GM18907 (cell line): ENCODE measurements at regions not wholly inside any gene's neighbourhood (a gene's known extent, or its start where the extent isn't known, plus 50 kb on each side); places are given as distances from the start of the nearest gene placed in this dataset.
"Not testable (repeated sequence)": the region's sequence is repeated elsewhere in the genome, so short reads cannot be mapped to it uniquely, and the experiment has no call there.

Experiments
- ATAC-seq: cut with Tn5 transposase; IDR thresholded peaks from one replicate; pipeline ENCODE4 v1.9.1; 2021; ENCODE audit warnings: mild to moderate bottlenecking, moderate library complexity; ENCODE audit not compliant: unreplicated experiment

DNA sequence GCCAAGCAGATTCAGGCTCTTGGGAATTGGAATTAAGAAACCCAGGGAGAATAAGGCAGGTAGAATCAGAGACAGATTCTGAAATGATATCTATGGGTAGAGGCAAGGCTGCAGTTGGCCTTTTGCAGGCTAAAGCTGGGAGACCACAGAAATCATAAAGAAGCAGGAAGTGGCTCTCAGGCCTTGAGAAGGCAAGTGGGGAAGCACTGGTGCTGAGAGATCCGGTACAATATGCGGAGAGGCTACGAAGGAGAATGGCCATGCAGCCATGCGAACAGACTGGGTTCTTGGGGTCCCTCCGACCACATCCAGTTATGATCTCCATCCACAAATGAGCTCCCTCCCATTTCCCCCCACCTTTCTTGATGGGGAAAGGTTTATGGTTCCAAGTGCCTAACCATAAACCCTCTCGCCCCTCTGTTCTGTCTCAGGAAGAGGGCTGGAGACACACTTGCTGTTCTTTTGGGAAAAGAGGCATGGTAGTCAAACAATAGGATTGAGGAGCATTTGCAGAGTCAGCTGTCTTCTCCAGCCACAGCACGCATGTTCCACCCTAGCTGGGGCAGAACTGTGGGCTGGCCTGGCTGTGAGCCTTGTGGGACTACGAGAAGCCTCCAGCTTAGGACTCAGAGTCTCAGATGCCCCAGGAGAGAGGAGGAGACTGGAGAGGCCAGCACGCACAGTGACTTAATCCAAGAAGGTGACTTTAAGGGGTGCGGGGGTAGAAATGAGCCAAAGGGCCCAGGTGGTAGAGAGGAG lies 99.6 kb downstream of the RPLP1 start:
- ATAC-seq: no peak

DNA sequence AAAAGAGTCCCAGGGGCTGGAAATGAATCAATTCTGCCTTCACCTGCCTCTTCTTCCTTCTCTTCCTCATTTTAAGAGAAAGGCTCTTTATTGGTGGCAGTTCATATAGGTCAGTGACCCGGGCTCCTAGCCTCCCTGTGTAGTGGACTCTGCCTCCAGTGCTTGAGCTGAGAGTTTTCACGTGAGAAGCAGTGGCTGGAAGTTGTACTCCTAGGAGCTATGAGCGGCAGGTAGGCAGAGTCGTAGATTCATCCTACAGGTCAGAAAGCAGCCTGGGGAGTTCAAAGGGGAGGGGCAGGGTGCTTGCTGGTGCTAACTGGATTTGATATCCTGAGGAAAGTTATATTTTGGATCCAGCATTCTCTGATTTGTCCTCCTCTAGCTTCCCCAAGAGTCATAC lies 101.1 kb downstream of the RPLP1 start:
- ATAC-seq: no peak

DNA sequence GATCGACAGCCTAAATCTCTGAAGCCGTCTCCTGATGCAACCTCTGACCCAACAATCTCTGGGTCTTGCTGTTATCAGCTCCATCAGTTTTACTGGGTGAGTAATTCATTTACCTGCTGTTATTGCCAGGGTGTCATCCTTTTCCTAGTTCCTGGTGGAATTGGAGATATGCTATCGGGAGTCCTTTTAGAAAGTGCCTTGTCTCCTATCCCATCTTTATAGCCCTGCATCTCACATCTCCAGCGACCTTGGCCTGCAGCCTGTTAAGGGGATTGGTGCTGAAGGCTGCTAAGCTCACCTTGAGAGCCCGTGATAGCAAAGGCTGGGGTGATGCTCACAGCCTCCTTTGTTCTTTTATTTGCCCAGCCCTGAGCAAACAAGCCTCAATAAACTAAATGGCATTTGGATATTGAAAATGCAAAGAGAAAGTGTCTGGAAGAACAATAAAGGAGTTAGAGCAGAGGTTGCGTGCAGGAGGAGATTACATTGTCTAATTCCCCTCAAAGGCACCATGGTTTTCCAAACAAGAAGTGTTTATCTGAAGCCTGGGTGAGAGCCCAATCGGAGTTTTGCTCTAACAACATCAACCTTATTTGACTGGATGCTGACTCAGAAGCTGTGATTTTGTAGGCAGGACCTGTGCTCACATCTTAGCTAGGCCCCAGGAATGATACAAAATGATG lies 101.8 kb downstream of the RPLP1 start:
- ATAC-seq: no peak

DNA sequence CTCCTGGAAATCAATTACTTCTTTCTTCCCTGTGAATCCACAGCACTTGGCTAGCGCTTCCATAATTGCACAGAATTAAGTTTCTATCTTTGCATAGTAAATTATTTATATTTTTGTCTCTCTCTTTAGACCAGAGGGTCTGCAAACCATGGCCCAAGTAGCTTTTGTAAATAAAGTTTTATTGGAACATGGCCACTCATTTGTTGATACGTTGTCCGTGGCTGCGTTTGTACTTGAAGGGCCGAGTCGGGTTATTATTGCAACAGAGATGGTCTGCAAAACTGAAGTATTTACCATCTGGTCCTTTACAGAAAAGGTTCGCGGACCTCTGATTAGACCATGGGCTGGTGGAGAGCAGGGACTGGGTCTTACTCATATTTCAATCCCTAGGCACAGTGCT lies 102.5 kb downstream of the RPLP1 start:
- ATAC-seq: no peak

DNA sequence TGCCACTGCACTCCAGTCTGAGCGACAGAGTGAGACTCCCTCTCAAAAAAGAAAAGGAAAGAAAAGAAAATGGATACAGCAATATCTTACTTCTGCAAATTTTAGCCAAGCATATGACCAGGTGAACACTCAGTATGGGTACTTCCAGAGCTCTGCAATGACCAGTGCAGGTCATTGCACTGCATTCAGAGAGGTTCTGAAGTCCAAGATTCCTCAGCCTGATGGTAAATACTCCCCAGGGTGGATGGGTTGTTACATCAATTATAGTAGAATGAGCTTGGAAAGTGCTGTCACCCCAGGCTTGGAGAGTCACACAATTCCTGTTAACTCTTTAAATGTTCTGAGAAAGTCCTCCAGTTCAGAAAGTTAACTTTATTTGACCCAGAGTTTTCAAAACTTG lies 103.7 kb downstream of the RPLP1 start:
- ATAC-seq: no peak

DNA sequence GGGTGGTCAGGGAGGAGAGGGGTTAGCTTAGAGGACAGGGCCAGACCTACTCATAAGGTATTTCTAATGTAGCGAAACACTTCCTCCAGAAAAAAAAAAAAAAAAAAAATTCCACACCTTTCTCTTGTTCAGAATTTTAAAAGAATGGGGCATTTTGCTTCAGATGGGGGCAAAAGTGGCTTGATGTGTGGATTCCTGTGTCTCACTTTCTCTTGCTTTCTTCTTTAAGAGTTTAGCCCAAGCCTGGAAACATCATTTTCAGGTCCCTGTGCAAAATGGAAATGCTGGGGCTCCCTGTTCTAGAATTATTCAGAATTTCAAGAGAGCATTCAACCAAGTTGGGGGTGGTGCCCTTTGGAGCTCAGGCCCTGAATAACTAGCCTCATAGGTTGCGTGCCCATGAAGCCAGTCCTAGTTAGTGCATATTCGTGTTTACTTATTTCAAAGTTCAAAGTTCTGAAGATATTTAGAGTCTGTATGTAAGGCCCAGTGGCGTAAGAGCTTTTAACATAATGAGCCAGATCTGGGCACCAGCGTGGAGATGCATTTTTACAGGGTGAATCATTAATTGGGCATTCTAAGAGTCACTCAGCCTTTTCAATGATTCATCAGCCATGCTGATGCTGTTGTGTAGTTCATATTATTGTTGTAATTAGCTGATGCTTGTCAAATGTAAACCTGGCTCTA lies 104.5 kb downstream of the RPLP1 start:
- no peak for ATAC-seq

DNA sequence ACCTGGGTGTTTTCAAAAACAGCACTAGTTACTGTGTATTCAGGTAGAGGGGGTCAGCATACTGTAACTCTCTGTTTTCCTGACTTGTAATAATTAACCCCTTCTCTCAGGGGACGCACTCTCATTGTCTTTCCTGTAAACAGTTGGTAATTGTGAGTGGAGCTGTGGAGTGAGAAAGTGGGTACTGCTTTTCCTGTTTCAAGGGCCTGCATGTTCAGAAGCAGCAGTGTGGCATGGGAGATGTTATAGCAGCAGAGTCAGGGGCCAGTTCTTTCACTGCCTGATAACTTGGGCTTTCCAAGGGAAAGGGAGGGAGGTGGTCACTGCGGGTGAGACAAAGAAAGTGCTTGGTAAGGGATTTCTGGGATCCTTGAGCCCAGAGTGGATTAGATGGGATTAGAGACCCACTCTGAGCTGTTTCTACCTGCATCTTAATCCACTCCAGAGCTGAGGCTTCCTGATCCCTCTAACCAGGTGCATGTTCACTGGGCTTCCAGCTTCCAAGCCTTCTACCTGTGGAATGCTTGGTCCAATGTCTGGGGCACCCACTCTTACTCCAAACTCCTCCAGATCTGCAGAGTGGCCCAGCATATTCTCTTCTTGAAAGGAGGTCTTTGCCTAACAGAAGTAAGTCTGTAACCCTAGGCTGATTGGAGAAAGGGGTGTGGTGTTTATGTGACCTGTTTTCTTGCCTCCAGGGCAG lies 105.2 kb downstream of the RPLP1 start:
- ATAC-seq: no peak

DNA sequence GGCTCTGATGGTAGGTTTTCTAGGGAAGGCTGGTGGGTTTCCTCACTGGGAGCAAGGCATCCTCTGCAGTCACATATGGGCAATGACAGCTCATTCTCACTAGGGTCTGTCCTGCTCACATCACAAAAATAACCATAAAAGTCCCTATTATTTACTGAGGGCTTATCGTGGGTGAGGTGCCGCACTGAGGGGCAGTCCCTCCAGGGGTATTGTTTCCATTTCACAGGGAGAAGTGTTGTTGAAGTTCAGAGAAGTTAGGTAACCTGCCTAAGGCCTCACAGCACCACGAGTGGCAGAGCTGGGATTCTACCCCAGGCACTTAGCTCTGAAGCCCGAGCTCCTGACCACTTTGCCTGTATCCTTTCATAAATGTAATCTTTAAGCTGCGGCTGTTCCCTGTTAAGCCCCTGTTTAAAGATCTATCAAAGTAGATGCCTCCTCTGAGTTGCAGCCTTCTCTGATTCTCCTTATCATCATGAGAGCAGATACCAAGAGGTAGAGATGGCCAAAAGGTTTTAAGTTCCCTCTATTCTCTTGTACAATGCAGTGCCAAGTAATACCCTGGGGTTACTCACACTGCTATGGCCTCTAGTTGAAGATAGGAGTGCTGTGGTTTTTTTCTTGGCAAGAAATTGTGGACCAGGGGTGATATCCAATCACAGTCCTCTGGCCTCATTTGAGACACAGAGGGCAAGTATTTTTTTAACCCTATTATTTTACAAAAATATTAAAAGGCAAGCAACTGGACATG lies 107.0 kb downstream of the RPLP1 start:
- no peak for ATAC-seq

DNA sequence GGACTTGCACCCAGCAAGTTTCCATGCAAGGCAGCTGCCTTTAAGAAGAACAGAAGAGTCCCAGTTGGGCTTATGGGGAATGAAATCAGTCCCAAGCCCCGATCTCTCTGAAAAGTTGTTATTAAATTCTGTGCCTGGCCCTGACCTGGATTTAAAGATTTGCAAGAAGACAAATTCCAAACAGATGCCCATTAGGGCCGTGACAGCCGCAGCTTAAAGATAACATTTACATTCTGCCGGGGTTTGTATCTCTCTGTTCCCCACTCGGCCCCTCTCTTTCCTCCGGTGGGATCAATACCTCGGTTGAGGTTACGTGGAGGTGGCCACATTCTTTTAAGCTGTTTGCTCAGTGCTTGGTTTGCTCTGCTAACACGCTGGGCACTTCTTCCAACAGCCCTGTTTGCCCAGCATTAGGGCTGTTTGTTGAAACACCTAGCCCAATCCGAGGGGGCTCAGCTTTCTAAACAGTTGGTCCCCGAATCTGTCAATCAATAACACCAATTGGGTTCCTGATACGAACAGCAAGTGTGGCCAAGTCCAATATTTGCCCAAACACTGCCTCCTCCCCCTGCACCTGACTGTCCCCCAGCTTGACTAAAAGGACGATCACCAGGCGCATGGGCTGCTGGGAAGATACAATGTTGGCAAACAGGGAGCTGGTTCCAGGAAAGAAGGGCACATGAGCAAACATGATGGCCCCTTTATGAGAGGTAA lies 108.6 kb downstream of the RPLP1 start:
- no peak for ATAC-seq

DNA sequence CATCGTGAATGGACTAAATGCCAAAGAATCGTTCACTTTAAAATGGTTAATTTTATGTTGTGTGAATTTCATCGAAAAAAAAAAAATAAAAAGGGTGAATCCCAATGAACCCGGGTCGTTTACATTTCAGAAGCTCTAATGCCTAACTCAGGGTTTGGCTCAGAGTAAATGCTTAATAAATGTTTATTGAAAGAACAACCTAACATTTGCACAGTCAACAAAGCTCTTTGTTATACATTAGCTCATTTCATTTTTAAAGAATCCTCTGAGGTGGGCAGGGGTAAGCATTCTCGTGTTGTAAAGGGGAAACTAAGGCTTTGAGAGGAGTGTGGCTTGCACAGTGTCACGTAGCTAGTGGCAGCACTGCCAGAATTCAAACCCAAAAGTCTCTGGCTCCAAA lies 109.5 kb downstream of the RPLP1 start:
- no peak for ATAC-seq

DNA sequence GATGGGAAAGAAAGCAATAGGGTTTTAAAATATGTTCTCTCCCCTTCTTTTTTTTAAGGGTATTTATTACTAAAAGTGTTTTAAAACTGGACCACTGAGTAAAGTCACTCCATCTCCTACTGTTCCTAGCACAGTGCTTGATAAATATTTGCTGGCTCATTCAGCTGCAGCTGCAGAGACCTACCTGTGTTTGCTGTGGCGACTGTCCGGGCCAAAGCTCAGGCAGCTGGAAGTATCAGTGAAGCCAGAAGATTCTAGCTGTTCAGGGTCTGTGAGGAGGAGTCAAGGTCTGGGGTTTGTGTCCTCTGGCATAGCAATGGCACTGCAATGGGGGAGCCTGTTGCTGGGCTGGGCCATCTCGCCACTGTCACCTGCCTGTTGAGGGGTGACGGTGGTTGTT lies 109.9 kb downstream of the RPLP1 start:
- ATAC-seq: no peak

DNA sequence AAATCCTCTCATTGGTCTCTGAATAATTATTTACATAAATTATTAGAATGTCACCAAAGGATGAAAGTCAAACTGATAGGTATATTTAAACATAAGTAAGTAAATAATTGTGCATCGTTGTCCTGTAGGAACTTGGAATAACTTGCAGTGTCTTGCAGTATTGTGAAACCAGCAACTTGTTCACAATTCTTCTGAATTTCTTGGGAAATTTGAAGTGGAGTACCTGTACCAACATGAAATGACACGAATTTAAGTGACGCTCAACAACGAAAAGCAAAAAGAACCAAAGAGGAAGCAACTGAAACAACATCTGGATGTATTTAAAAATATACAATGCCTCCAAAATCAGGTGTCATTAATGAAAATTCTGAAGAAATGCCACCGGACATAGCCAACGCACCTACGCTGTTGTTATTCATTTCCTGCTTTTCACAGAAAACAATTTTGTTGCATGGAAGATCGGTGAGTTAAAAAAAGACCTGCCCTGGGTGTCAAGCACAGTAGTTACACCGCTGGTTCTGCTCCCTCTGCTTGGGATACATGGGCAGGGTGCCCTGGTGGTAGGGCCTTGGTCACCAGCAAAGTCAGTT lies 112.5 kb downstream of the RPLP1 start:
- no peak for ATAC-seq

DNA sequence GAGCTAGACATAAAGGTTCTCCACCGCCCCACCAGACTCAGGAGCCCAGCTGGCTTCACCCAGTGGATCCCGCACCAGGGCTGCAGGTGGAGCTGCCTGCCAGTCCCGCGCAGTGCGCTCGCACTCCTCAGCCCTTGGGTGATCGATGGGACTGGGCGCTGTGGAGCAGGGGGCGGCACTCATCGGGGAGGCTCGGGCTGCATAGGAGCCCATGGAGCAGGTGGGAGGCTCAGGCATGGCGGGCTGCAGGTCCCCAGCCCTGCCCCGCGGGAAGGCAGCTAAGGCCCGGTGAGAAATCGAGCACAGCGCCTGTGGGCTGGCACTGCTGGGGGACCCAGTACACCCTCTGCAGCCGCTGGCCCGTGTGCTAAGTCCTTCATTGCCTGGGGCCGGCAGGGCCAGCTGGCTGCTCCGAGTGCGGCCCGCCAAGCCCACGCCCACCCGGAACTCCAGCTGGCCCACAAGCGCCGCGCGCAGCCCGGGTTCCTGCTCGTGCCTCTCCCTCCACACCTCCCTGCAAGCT lies 114.7 kb downstream of the RPLP1 start:
- not testable (repeated sequence) for ATAC-seq

DNA sequence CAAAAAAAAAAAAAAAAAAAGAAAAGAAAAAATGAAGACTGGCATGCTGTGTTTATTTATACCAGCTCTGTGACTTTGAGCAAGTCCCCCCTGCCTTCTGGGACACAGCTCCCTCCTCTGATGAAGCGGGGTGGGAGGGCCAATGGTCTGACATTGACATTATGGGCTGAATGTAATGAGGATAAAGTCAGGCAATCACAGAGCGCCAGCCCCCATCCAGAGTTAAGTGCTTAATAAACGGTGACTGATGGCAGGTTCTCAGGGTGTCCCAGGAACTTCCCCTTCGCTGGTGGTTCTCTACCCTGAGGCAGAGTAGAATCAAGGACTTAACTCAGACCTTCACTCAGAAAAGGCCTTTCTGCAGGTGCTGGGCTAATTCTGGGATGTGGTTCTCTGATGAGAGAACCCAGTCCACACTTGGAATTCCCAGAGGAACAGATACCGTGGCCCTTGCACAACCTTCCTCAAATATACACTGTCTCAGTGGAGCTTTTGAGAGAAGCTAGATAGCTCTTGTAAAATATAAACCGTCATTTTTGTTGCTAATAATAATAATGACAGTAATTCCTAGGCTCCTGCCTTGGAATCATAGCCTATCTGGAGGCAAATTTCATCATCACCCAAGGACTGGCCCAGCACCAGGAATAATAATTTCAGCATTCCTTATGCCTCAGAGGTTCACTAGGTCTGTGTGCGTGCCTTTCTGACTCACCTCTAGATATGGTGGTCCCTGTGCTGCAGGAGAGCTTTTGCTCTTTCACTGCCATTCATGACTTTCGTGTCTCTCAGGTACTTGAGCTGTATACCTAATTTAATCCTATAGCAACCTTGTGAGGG lies 115.8 kb downstream of the RPLP1 start:
- ATAC-seq: no peak

DNA sequence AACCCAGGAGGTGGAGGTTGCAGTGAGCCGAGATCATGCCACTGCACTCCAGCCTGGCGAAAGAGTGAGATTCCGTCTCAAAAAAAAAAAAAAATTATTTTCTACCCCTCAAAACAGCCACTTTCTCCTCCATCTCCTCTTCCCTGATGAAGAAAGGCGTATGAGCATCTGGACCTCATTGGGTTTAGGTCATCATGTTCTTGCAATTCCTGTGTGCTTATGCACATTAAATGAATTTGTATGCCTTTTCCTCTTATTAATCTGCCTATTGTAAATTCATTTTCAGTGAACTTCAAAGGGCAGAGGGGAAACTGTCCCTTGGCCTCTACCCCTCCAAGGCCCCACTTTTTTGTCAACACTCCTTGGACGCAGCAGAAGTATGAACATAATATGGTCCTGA lies 117.8 kb downstream of the RPLP1 start:
- ATAC-seq: no peak

DNA sequence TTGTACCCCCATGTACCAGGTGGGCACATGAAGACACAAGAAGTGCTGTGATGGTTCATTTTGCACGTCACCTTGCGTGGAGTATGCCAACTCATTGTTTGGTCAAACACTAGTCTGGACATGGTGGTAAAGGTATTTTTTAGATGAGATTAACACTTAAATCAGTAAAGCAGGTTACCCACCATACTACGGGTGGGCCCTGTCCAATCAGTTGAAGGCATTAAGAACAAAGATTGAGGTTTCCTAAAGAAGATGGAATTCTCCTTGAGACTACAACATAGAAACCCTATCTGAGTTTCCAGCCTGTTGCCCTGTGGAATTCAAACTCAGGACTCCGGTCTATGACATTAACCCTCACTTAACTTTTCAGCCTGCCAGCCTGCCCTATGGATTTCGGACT lies 118.4 kb downstream of the RPLP1 start:
- no peak for ATAC-seq

DNA sequence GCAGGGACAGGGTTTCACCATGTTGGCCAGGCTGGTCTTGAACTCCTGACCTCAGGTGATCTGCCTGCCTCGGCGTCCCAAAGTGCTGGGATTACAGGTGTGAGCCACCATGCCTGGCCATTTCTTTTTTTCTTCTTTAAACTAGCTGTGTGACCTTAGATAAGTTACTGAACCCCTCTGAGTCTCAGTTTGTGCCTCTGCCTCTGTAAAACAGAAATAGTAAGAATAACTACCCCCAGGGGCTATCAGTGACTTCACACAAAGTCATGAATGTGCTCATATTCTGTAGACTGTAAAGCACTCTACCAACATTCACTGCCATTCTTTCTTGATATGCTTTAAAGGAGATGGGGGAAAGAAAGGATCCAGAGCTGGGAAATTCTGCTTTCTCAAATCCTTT lies 120.7 kb downstream of the RPLP1 start:
- not testable (repeated sequence) for ATAC-seq

DNA sequence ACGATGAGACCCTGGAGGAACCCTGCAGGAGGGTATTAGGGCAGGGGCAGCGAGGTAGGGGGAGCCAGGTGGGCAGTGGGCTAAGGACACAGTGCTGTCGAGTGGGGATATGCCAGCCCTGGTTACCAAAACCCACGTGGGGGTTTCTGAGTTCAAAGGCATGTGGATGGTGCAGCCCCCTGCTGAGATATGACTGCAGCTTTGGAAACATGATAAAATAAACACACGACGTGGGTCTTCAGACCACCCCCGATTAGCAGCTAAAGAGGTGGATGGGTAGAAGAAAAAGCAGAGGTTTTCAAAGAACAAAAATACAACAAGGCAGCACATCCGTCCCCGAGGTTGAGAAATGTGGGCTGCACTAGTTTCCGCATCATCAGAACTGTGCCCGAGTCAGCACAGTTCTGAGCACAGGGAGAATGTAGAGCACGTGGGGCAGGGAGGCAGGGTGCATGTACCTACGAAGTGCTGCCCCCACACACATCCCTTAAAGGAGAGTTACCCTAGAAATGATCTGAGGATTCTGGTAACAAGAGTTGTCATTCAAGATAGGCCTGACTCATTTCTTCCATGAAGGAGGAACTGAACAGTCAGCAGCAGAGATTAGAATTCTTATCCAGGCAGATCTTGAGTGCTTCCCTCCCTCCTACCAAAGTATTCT lies 121.3 kb downstream of the RPLP1 start:
- no peak for ATAC-seq
